ENCODE measurements at regions not wholly inside any gene's neighbourhood (a gene's known extent, or its start where the extent isn't known, plus 50 kb on each side); places are given as distances from the start of the nearest gene placed in this dataset.
A peak's percentile ranks its signal among the peaks of the same experiment; 100 is the strongest.

DNA sequence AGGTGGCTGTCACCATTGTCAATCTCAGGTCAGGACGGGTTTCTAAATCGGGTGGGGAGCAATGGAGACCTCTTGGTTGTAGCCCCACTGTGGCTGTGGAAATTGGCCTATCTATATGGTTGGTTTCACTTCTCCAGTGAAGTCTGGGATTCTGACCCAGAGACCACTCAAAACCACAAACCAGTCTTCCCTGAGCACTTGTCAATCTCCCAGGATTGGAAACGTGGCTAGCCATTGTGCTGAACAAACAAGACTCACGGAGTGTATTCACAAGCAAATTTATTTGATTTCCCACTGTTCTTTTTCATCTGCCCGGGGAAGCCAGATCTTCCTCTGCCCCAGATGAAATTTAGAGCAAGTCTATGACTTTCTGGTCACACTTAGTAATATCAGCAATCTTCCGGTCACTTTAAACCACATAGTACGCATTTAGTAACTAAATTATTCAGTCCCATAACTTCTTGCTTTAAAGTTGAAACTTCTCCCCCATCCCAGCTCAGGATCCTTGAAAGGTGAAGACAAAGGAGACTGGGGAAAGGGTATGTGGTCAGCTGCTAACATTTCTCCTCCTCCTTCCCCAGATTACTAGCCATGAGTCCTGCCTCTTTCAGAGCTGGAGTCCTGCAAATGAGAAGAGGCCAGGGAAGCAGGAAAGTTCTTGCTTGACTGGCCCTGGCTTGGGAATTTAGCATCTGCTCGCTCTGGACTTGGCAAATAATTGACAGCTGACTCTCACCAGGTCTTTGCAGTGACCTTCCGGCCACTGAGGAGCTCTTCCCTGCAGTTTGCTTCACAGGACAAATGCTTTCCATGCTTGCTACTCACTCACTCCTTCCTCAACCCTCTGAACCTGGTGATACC is 123.2 kb upstream of the MAX start:
- DNase-seq, result no peak

- DNase-seq, result no peak
These were observed 124.7 kb upstream of the MAX start for GRCh38 chr14:65226824-65227604.

- no peak for DNase-seq
These were observed 126.1 kb upstream of the MAX start for GRCh38 chr14:65228436-65228835.

- no peak for DNase-seq
These were observed 126.8 kb upstream of the MAX start for GRCh38 chr14:65228956-65229747.

GRCh38 chr14:65229748-65230728 is 127.7 kb upstream of the MAX start:
- peak; percentile 78 for DNase-seq

GRCh38 chr14:65231286-65231980 is 129.1 kb upstream of the MAX start:
- no peak for DNase-seq

DNA sequence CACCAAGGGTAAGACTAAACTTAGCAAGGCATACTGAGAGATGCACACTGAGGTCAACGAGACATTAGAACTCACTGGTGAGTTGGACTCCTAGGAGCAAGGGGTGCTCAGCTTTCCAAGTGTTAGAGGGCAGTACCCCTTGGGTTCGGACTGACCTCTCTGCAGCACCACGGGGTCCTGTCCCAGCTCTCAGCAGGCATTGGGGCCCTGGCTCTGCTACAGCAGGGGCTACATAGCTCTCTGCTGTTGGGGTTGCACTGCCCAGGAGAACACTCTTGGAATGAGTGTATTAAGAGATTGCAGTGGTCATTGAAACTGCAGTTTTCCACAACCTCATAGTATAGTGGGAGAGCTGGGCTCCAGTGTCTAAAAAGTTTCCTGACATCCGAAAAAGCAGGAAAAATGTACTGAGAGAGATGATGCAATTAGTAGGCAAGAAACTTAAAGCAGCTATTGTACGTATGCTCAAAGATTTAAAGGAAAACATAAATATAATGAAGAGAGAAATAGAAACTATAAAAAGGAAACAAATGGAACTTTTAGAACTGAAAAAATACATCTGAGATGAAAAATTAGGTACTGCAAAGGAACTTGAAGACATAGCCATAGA is 132.5 kb upstream of the MAX start:
- no peak for DNase-seq

DNA sequence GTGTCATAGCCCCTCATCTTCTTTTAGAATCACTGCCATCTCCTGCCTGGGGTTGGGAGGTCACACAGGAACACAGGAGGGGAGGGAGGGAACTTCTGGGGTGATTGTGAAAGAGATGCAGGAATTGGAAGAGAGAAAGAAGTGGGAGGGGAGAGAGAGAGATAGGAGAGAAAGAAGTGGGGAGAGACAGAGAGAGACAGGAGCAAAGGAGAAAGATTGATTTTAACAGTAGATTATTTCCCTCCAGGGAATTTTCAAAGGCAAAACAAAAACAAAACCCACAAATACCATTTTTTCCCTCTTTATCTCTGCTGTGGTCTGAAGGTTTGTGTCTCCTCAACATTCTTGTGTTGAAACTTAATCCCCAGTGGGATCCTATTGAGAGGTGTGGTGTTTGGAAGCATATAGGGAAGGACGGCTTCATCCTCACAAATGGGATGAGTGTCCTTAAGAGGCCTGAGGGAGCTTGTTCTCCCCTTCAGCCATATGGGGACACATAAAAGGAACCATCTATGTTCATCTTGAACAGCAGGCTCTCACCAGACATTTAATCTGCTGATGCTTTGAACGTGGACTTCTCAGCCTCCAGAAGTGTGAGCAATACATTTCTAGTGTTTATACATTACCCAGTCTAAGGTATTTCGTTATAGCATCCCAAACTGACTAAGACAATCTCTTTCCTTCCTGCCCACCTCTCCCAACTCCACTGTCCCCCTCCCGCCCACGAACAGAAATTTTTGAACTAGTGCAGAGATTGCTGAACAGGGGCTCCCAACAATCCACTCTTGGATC is 134.9 kb upstream of the MAX start:
- DNase-seq, result no peak

DNA sequence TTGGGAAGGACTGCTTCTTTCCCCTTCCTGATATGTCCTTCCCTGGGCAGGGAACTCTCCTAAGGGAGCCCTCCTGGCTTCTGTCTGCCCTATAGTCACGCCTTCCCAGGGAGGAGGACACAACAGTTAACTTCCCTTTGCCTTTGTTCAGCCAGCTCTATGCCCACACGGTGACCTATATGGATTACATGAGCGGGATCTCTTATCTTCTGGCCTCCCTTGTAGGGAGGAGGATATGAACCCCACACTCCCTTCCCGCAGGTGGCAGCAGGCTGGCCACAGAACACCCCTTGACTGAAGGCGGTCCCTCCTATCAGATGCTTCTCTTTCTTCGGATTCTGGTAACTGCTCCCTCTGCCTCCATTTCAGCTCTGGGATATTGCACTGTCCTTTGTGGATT is 135.6 kb upstream of the MAX start:
- peak; percentile 43 for DNase-seq

- no peak for DNase-seq
These were observed 136.1 kb upstream of the MAX start for GRCh38 chr14:65238456-65238855.

GRCh38 chr14:65239143-65239937 is 137.0 kb upstream of the MAX start:
- no peak for DNase-seq

DNA sequence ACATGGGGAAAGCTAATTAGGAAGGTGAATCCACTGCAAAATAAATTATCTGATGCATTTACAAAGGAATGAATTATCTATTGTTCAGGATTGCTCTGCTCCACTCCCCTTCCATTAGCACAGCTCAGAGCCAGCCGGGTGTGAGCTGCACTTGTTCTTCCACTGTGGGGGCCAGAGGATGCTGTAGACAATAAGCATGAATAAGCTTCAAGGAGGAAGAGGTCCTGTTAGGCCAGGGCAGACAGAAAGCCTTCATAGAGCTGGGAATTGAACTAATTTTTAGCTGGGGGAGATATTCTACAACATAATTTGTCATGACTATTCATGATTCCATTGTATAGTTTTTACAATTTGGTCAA is 137.6 kb upstream of the MAX start:
- DNase-seq, result no peak

DNA sequence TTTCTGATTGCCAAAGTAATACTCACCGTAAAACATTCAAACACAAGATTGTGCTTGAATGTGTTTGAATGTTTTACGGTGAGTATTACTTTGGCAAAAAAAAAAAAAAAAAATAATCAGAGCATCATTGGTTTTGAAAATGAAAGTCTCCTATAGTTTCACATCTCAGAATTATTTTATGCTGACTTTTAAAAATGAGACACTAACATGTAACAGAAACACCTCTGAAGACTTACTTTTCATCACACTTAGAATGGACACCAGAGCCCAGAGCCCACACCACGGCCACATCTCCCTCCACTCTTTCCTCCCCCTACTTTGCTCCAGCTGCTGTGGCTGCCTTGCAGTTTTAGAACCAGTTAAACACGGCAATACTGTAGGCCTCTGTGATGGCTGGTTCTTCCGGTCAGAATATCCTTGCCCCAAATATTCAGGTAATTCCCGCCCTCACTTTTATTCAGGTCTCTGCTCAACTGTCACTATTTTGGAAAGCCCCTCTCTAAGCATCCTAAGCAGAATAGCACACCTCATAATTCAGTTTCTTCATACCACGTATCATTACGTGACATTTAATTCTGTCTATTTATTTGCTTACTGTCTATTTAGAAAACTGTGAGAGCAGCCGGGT is 138.9 kb upstream of the MAX start:
- DNase-seq, result no peak

DNA sequence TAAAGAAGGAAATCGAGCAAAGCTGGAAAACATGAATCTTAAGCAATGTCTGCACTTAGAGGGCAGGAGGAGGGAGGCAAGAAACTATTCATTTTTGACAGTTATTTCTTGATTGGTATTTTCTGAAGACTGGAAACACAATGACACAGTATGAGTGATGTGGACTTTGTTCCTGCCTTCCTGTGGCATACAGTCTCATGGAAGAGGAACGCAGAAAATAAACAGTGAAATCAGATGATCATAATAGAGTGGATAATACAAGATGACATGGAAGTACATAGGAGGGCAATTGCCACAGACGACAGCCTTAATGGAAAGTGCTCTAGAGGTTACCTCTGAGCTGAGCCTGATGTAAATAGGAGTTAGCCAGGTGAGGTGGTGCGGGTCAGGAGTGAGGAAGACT is 140.4 kb upstream of the MAX start:
- no peak for DNase-seq

- DNase-seq, result peak; percentile 40
These were observed 141.6 kb upstream of the MAX start for GRCh38 chr14:65243766-65244442.

DNA sequence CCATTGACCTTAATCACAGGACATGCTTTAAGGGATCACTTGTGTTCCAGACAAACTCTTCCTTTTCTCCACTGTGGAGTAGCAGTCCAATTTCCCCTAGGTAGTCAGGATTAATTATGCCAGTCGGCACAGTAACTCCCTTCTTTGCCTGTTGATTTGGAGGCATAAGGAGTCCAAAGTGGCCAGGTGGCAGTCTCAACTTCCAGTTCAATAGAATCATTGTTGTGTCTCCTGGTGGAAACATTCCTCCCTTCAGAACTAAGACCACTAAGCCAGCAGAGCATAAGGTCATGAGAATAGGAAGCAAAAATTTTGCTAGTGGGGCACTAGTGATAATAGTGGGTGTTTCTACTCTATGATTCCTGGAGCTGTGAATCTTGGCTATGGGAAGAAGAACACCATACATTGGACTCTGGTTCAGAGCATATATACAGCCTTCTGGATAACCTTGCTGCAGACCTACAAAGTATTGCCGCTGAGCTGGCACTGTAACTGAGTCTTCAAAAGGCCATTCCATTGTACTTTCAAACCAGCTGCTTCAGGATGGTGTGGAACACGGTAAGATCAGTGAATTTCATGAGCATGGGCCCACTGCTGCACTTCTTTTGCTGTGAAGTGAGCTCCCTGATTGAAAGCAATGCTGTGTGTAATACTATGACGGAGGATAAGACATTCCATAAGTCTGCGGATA is 147.3 kb upstream of the MAX start:
- DNase-seq, result no peak

GRCh38 chr14:65250162-65250495 is 147.8 kb upstream of the MAX start:
- DNase-seq, result no peak

DNA sequence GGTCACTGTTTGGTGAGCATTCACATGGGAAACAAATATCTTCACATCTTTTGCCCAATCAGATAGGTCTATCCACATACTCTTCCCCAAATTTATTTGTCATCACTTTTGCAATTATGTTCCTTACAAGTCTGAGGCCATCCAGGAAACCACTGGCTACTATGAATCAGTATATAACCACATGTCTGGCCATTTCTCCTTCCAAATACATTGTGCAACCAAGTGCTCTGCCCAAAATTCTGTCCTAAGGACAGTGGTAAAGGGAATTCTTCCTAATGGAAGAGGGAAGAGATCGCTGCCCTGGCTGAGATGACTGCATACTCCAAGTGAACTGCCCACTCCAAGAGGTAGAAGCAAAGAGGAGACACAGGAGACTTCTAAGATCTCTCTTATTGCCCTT is 148.9 kb upstream of the MAX start:
- no peak for DNase-seq

All from hematopoietic multipotent progenitor cell treated with erythropoietin and hydrocortisone succinate and interleukin-3 and kit ligand, for 8 days (in vitro differentiated cells).